OCI-LY3 (cell line): ENCODE measurements at regions not wholly inside any gene's neighbourhood (a gene's known extent, or its start where the extent isn't known, plus 50 kb on each side); places are given as distances from the start of the nearest gene placed in this dataset.

Source experiments
- CTCF ChIP-seq: fragments of 200-600, 300-600 bp; sonication (generic); IDR thresholded peaks from 2 replicates; pipeline ENCODE4 v1.5.1; 2014; ENCODE audit warnings: antibody characterized with exemption, low read length, low read depth
- EZH2phosphoT487 ChIP-seq: fragments of 200-600 bp; shearing (Covaris generic); IDR thresholded peaks from 2 replicates; pipeline ENCODE4 v1.6.1; 2018; ENCODE audit warnings: antibody characterized with exemption, mixed run types, low read depth

- no peak for TF ChIP-seq CTCF
- no peak for TF ChIP-seq EZH2phosphoT487
Measured at GRCh38 chr4:128682942-128683666, 126.4 kb upstream of the JADE1 start.
